ENCODE measurements at regions not wholly inside any gene's neighbourhood (a gene's known extent, or its start where the extent isn't known, plus 50 kb on each side); places are given as distances from the start of the nearest gene placed in this dataset.

GRCh38 chr5:144024545-144024944 lies 145.9 kb downstream of the YIPF5 start:
- Histone ChIP-seq H3K36me3 (replicated peaks in 1 of 2; ENCODE audit: control insufficient read depth in 1 of 2, insufficient read depth in 2 of 2, low read length in 2 of 2) (no peaks in the 10 kb centered on the region), H3K4me2 (ENCODE audit: low read depth, low read length) (no peak overlapping the region), H3K79me2 (ENCODE audit: insufficient read depth, low read length) (no peaks in the 10 kb centered on the region), H4K20me1 (ENCODE audit: insufficient read depth, low read length) (no peaks in the 10 kb centered on the region), H3K4me3 (replicated peaks in 1 of 3; ENCODE audit: insufficient read depth in 1 of 3, low read depth in 2 of 3, low read length in 3 of 3) (no peak overlapping the region), H3K9me3 (ENCODE audit: low read length) (no peaks in the 10 kb centered on the region), H3K9ac (ENCODE audit: insufficient read depth, low read depth, low read length) (no peak overlapping the region), H3K4me1 (ENCODE audit: insufficient read depth, low read length) (no peaks in the 10 kb centered on the region), H3K27me3 (ENCODE audit: control insufficient read depth in 1 of 2, insufficient read depth in 2 of 2, low read length in 2 of 2) (no peaks in the 10 kb centered on the region; a peak in 1 of 5 replicates), H3K27ac (ENCODE audit: extremely low read length, insufficient read depth, low read length) (no peak overlapping the region), H2AFZ (ENCODE audit: low read length) (no peak overlapping the region)
- in situ Hi-C loops (cut with HindIII; ENCODE audit: extremely low pct_ligation_motif_present, low pct_unique_long_range_greater_than_20kb) (no loop called here), intact Hi-C loops (cut with micrococcal nuclease; ENCODE audit: unreplicated experiment) (no loop called here)
- TF ChIP-seq PITX1 (CRISPR knock-in tag; IDR thresholded peaks at IDR 0.05) (no peak), ZNF264 (CRISPR knock-in tag; IDR thresholded peaks at IDR 0.05) (no peak), ZNF234 (CRISPR knock-in tag; conservative IDR thresholded peaks at IDR 0.05) (no peak), CSRNP1 (CRISPR knock-in tag; IDR thresholded peaks at IDR 0.05) (no peak), ZNF761 (CRISPR knock-in tag; conservative IDR thresholded peaks at IDR 0.05) (no peak), DRAP1 (CRISPR knock-in tag; IDR thresholded peaks at IDR 0.05) (no peak), SOX5 (CRISPR knock-in tag; IDR thresholded peaks at IDR 0.05; ENCODE audit: borderline replicate concordance) (no peak), ZNF639 (CRISPR knock-in tag; conservative IDR thresholded peaks at IDR 0.05) (no peak), PRDM4 (CRISPR knock-in tag; IDR thresholded peaks at IDR 0.05; ENCODE audit: borderline replicate concordance) (no peak)
- POLR2A ChIA-PET: no interaction called here
- DNase-seq (ENCODE audit: low spot score): no peak
- FAIRE-seq: no peak
- no peak for ATAC-seq
- no TSS peak for BruUV-seq (replicated peaks)
- CTCF ChIA-PET (ENCODE audit: low intra/inter-chr PET ratio, low total read pairs): no interaction called here

Data from HepG2 (cell line).